ENCODE measurements at regions not wholly inside any gene's neighbourhood (a gene's known extent, or its start where the extent isn't known, plus 50 kb on each side); places are given as distances from the start of the nearest gene placed in this dataset.

DNA sequence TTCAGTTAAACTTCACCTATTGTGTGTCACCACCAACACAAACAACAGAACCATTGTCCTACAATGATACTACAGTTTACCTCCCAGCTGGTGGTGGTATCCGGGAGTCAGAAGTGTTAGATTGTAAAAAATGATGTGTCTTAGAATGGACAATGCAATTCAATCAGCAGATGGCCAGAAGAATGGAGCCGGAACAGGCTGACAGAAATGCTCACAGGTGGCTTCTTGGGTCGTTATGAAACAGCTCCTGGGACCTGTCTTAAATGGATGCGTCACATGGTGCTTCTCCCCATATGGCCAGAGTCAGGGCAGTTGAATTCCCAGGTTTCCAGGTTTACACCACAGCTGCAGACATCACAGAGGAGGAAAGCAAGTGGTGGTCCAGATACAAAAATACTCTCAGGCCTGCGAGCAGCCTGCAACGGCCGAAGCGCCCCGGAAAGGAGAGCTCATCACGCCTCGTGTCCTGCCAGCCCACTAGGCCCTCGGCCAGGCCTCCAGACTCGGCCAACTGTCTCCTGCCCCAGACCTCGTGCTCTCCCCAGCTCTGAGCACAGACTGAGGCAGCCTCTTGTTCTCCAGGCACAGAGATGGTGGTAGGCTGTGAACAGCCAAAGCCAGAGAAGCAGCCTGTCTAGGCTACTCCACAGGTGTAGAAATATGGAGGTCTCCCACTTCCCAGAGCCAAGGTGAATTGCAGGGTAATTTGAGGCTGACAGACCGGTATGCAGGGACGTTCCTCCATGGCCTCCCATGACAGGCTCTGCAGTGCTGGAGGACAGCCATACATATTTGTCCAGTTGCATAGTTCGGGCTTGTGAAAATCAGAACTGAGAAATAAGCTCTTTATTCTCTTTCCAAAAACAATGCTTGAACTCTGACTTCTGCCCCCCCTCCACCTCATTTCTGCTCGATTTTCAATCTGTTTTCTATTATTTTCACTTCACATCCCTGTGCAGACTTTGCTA, 98.5 kb upstream of the SPATA31C2 start:
- peak; percentile 72 for DNase-seq (ENCODE audit: low spot score)
- intact Hi-C loops (cut with DNase I) = no loop called here
- ATAC-seq = peak; percentile 90

DNA sequence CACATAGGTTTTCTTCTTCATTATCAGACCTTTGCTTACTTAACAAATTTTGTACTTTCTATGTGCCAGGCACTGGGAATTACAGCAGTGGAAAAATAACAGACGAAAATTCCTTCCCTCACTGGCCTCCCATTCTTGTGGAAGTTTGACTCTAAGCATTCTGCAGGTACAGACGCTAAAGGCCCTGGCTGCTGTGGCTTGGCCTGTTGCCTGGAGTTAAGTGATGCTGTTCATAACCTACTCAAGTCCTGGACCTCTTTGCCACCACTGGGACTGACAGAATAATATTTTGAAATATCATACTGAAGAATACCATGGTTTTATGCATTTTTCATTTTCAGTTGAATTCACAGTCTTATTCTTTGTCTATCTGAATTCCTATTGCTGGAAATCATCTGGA, 97.3 kb upstream of the SPATA31C2 start:
- intact Hi-C loops (cut with DNase I) = no loop called here
- DNase-seq (ENCODE audit: low spot score) (no peak), ATAC-seq (no peak)

DNA sequence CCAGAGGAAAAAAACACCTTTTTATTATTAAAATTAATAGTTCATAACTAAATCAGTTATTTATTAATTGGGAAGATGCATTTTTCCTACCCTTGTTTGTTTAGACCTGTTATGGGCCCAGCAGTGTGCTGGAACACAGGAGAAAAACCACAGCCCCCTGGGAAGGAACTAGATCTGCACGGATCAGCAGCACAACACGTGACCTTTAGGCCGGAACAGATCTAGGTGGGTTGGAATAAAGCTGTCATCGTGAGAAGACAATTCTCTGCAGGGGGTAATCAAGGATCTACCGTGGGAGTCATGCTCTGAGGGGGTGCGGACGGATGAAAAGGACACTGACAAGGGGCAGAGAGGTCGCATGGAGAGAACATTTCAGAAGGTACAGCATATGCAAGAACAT, 95.8 kb upstream of the SPATA31C2 start:
- intact Hi-C loops (cut with DNase I) = no loop called here
- ATAC-seq = no peak
- no peak for DNase-seq (ENCODE audit: low spot score)

DNA sequence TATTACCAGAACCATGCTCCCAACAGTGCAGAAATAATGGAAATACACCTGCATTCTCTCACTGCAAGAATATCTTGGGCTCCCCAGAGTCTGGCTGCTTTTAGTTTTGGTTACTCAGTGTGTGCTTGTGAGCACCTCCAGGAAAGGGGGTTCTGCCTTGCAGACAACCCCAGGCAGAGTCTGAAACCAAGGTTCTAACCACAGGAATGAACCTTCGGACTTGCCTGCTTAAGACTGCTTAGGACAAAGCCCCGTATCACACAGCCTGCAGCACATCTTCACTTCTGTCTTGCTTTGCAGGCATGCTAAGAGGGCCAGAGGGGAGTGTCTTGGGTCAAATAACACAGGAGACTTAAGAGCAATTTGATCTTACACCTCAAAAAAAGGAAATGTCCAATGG, 94.8 kb upstream of the SPATA31C2 start:
- intact Hi-C loops (cut with DNase I) = no loop called here
- ATAC-seq (no peak), DNase-seq (ENCODE audit: low spot score) (no peak)

DNA sequence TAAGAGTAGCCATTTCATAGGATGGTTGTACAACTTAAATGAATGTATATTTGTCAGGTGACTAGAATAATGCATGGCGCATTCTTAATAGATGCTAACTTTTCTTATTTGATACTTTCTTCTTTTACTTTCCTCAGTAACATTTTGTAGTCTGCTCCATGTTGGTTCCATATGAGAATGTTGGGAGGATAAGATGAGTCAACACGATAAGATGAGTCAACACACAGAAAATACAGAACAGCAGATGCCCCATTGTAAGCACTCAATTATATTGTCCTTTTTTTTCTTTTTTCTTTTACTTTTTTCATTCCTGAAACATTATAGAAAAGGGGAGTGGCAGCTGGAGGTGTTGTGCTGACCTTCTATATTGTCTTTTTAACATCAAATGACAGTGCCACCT, 92.3 kb upstream of the SPATA31C2 start:
- ATAC-seq = no peak
- intact Hi-C loops (cut with DNase I) = no loop called here

DNA sequence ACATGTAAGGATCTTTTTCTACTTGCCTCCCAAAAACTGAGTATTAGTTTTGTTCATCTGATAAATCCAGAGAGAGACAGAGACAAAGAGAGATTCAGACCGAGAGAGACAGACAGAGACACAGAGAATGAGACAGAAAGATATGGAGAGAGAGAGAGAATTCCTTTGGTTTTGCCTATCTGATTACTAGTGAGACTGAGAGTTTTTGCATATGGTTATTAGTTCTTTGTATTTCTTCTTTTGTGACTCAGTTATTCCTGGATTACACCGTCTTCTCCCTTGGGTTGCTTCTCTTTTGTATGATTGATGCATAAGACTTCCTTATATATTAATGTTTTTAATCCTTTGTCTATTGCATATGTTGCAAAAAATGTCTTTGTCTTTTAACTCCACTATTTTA, 91.2 kb upstream of the SPATA31C2 start:
- ATAC-seq (no peak), DNase-seq (ENCODE audit: low spot score) (no peak)
- intact Hi-C loops (cut with DNase I) = no loop called here

More for the DNA sequence above, 92.3 kb upstream of the SPATA31C2 start:
- DNase-seq (ENCODE audit: low spot score) = no peak

DNA sequence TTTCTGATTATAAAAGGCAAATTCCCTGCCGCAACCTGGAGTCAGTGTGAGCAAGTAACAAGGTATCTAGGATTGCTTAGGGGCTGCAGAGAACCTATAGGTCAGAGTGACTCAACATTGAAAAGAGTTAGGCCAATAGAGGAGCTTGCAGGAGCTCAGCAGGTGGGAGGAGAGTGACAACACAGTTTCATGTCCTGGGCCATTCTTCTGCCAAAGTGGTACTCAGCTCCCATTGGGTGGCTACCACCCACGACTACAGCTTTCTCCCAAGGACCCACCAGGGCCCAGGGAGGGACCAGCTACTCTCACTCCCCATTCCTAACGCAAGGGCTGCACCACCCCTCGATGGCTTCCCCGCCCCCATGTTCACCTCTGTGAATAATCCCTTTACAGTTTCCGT, 86.7 kb upstream of the SPATA31C2 start:
- DNase-seq (ENCODE audit: low spot score) = no peak
- intact Hi-C loops (cut with DNase I) = no loop called here
- no peak for ATAC-seq

DNA sequence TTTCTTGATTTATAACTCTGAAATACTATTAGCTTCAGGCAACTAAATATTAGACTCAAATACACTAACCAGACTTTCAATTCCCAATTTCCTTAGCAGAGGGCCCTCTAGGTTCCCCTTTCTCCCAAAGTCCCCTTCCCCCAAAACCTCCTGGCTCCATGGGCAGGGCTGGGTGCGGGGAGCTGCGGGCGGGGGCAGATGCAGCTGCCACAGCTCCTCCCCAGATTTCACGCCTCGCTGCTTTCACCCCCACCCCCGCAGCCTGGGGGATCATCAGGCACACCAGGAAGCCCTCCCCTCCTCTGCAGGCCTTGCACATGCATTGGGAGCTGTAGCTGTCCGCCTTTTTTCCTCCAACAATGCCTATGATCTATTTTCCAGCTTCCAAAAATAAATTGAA, 82.8 kb upstream of the SPATA31C2 start:
- ATAC-seq = no peak
- no peak for DNase-seq (ENCODE audit: low spot score)
- intact Hi-C loops (cut with DNase I) = no loop called here

DNA sequence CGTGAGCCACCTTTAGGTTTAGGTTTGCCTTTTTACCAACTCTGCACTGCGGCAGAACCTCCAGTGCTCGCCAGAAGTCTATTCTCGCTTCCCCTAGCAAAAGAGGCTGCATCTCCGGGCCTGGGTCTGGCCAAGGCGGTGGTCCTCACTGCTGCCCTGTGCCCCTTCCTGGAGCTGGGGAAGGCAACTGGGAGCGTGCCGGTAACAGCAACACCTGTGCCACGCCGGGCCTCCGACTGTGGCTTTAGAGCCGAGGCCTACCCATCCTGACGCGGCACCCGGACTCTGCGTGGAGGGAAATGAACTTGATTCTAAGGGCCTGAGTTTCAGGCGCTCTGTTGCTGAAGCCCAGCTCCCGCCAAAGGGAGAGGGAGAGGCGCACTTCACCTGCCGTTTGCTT, 82.4 kb upstream of the SPATA31C2 start:
- DNase-seq (ENCODE audit: low spot score) (no peak), ATAC-seq (no peak)
- intact Hi-C loops (cut with DNase I) = no loop called here

DNA sequence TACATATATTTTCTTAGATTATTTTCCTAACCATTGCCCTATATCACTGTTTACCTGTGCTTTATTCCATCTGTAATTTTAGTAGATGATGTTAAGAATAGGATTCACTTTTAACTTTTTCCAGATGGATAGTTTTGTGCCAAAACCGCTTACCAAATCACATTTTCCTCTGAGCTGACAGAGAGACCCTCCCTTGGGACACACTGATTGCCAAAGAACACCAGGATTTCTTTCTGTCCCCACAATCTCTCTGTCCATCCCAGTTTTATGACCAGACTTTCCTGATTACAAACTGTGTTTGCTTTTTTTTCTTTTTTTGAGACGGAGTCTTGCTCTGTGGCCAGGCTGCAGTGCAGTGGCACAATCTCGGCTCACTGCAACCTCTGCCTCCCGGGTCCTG, 81.3 kb upstream of the SPATA31C2 start:
- intact Hi-C loops (cut with DNase I) = no loop called here
- ATAC-seq (peak; percentile 48), DNase-seq (ENCODE audit: low spot score) (no peak)

DNA sequence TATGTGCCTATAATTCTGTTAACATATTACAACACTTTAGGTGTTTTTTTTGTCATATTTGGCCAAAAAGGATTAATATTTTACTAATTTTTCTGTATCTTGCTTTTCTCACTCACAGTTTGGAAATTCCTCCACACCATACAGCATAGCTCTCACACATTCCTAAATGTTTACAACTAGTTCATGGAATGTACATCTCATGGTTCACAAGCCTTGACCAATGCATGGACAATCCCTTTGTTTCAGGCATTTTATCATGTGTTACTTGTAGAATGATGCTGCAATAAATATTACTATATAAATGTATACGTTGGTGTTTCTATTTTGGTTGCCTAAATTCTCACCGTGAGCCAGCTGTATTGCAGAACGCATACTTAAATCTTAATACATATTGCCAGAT, 80.5 kb upstream of the SPATA31C2 start:
- intact Hi-C loops (cut with DNase I) = no loop called here
- ATAC-seq (no peak), DNase-seq (ENCODE audit: low spot score) (no peak)

DNA sequence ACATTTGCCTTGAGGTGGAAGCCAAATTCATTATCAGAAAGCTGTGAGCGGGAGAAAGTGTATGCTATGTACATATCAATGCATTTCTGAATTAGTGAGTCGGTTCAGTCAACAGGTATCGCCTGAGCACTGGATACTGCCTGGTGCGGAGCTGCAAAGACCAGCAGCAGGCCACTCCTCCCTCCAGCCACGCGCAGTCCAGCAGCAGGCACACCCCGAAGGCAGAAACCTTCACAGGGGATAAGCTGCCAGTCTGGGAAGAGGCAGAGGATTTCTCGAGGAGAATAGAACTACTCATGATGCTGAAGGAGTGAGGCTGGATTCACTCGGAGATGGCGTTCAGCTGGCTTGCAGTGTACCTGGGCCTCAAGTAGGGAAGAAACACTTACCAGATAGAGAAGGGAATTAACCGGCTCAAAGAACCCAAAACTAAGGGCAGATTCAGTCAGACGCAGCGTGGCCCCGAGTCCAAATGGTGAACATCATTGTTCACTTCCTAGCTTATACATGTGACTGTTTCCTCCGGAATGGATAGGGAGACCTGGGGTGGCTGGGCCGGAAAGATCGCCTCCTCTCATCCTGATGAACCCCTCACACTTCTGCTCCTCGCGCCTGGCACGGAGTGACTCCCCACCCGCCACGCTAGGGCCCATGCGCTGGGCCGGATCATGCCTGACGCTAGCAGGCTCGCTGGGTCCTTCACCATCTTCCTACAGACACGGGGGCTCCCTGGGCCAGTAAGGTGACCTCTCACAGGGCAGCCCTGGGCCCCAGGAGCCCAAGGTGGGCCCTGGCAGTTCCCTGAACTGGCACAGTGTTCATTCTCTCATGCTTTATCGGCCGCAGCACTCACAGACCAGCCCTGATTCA, 78.1 kb upstream of the SPATA31C2 start:
- DNase-seq (ENCODE audit: low spot score) (no peak), ATAC-seq (no peak)
- intact Hi-C loops (cut with DNase I) = no loop called here

DNA sequence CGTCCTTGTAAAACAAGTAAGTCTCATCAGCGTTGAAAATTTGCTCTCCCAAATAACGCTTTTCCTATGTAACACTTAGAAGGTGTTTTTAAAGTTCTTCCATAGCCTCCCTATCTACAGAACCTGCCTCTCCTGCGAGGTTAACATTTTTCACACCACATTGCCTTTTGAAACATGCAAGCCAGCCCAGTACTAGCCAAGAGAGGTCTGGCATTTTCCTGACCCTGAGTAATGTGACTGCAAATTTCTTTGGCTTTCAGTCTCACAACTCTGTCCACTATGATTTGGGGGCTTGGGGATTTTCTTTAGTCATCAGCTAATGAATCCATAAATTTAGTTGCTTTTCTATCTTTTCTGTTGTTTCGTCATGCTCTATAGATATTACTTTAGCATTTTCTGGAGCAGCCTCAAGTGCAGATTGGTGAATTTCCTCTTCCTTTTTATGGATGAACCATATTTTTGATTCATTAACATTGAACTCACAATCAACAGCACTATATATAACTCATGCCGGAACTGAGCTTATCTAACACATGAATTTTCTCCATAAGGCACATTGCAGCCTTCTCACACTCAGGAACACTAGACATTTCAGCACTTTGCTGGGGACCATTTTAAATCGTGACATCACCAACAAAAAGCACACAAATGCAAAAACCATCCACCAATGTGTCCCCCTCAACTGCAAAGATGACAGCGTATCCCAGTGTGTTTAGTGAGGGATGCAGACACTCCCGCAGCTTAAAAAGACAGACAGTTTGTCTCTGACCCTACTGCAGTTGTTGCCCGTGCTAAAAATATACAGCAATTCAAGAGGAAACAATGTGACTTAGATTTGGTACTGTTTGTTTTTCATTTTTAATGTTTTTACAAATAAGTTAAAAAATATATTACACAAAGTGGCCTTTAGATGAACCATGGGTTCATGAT, 77.2 kb upstream of the SPATA31C2 start:
- DNase-seq (ENCODE audit: low spot score) (no peak), ATAC-seq (no peak)
- intact Hi-C loops (cut with DNase I) = no loop called here

DNA sequence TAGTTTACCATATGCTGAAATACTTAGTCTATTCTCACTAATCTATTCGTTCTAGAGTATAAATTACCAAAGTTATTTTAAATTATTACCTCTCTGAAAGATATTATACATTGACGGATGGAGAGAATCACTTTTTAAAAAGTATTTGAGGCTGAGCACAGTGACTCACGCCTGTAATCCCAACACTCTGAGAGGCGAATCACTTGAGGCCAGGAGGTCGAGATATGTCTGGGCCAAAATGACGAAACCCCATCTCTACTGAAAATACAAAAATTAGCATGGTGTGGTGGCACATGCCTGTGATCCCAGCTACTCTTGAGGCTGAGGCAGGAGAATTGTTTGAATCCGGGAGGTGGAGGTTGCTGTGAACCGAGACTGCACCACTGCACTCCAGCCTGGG, 64.0 kb upstream of the SPATA31C2 start:
- intact Hi-C loops (cut with DNase I) = no loop called here
- no peak for ATAC-seq

DNA sequence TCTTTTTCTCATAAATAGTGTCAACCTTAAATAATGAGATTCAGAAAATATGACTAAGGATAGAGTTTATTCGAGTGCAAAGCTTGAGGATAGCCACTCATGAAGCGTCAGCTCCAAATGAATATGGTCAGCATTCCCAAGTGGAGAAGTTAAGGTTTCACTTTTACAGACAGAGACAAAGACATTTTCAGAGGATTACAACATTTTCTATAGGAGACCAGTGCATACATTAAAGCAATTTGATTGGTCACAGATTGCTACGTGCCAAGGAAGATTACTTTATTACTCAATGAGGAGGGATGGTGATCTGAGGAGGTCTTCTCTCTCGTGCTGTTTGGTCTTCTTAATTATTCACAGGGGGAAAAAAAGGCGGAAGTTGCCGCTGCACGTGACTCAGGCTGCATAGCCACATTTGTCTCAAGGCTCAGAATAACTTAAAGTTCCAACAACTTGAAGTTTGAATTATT, 60.1 kb upstream of the SPATA31C2 start:
- DNase-seq (ENCODE audit: low spot score) (no peak), ATAC-seq (peak; percentile 66)
- intact Hi-C loops (cut with DNase I) = no loop called here

More for the DNA sequence above, 64.0 kb upstream of the SPATA31C2 start:
- no peak for DNase-seq (ENCODE audit: low spot score)

DNA sequence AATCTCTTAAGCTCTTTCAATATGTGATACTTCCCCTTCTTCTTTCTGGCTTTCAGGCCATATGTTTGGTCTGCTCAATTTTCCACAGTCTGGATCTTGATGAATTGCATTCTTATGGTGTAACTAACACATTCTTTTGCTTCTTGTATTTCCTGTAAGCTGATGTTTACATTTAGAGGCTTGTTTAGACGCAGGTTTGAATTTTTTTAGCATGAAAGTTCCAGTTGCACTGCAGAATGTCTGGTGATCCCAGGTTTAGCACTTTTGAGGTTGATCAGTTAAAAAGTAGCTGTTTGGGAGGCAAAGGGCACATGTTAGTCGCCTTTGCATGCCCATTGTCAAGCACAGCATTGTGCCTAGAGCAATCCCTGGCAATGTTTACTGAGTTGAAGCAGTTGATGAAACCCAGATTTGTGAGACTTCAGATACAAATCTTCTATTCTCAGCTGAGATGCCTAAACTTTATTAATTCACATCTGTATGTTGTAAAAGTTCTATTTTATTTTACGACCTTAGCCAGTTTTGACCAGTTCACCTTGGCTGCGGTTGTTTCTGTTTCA, 59.6 kb upstream of the SPATA31C2 start:
- intact Hi-C loops (cut with DNase I) = no loop called here
- peak; percentile 49 for ATAC-seq
- no peak for DNase-seq (ENCODE audit: low spot score)

DNA sequence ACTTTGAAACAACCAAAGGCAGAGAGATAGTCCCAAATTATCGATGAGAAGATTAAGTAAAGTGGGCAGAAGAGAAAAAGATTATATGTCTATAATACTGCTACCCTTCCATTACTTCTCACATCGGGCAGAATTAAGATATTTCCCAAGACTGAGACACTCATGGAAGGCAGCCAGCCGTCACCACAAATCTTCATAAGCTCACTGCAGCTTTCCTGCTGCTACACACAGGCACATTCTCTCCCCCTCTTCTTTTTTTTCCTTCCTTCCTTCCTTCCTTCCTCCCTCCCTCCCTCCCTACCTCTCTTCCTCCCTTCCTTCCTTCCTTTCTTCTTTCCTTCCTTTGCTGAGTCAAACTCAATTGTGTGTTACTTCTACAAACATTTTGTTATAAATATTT, 58.7 kb upstream of the SPATA31C2 start:
- DNase-seq (ENCODE audit: low spot score) = no peak
- ATAC-seq = peak; percentile 52
- intact Hi-C loops (cut with DNase I) = no loop called here

DNA sequence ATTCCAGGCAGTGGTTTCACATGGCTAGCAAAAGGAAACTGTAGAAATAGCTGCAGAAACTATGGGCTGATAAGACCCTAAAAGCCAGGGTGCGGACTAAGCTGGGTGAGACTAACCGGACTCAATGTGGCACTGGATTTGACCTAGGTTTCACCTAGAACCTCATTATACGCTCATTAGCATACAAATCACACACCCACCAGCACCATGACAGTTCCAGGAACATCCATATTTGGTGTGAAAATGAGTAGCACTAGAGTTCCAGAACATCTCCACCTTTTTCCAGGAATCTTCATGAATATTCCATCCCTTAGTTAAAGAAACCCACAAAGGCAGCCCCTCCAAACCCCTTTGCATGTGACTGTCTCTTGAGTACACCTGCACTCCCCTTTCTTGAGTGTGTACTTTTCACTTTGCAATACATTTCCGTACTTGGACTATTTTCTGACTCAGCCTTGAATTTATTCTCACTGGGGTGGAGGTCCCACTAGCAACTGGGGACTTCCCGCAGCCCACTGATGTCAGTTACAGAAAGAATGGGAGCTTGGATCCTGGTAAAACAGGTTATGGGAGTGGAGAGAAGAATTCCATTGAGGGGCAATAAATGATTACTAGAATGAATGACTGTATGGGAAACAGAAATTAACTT, 58.0 kb upstream of the SPATA31C2 start:
- intact Hi-C loops (cut with DNase I) = no loop called here
- no peak for DNase-seq (ENCODE audit: low spot score)
- ATAC-seq = no peak

Measured in sciatic nerve (tissue), 2 donors.